HCT116 (cell line): ENCODE measurements at regions not wholly inside any gene's neighbourhood (a gene's known extent, or its start where the extent isn't known, plus 50 kb on each side); places are given as distances from the start of the nearest gene placed in this dataset.

Experiments used
- ATAC-seq: fragments of 200-7000 bp; cut with Tn5 transposase; 2 replicates; pipeline ENCODE4 v1.9.1; 2020; ENCODE audit warnings: mild to moderate bottlenecking, moderate library complexity
- BruUV-seq: library from RNA; stranded (reverse); fragments of 400-500 nt; replicated peaks from 2 replicates; lab custom pipeline; 2021; lab: Mats Ljungman, UMichigan
- CTCF ChIA-PET: fragments of 300-600 bp; sonication (Branson Sonifier 250); formaldehyde crosslinking; loops from one replicate; lab custom pipeline; 2021; ENCODE audit warnings: antibody characterized with exemption; lab: Charles Lee
- POLR2A ChIA-PET: fragments of 300-600, 350-600 bp; sonication (Branson Sonifier 250); formaldehyde crosslinking; loops from one replicate; lab custom pipeline; 2021; ENCODE audit warnings: antibody characterized with exemption; lab: Charles Lee
- RAD21 ChIA-PET, 2 experiments: fragments of 300-600 bp; sonication (Branson Sonifier 250); formaldehyde crosslinking; loops; one replicate each; lab custom pipeline; 2023; ENCODE audit warnings: low total read pairs in 2 of 2; ENCODE audit not compliant: uncharacterized antibody in 2 of 2, unreplicated experiment in 2 of 2, low non-redundant PET in 1 of 2; lab: Charles Lee
- DNase-seq: peaks from one replicate; pipeline ENCODE4 v3.0.0-alpha.2; 2010; ENCODE audit warnings: low read depth, low spot score
- H2AFZ ChIP-seq: fragments of 200-600 bp; shearing (Covaris generic), sonication (generic); 2 replicates; pipeline ENCODE4 v1.6.1; 2017; ENCODE audit warnings: low read depth, mixed run types, mixed read lengths, antibody characterized with exemption, low read length; ENCODE audit not compliant: poor library complexity, severe bottlenecking
- H3K27ac ChIP-seq: 2 replicates; pipeline ENCODE4 v1.5.1; 2012; ENCODE audit warnings: low read depth, low read length
- H3K27me3 ChIP-seq: fragments of 200-600 bp; sonication (generic); 2 replicates; pipeline ENCODE4 v1.6.1; 2016; ENCODE audit warnings: mixed run types, low read length, mixed read lengths; ENCODE audit not compliant: insufficient read depth
- H3K36me3 ChIP-seq, 2 experiments: fragments of 200-500 bp in 1 of 2; fragments of 200-600 bp in 1 of 2; sonication (Bioruptor generic) in 1 of 2; sonication (generic) in 1 of 2; 2 replicates each; pipeline versions ENCODE4 v1.5.1 to v1.6.1; 2014 to 2016; ENCODE audit warnings: low read length in 2 of 2, inconsistent platforms in 1 of 2, mixed read lengths in 1 of 2, mixed run types in 1 of 2; ENCODE audit not compliant: insufficient read depth in 2 of 2, control insufficient read depth in 1 of 2
- H3K4me1 ChIP-seq, 2 experiments: fragments of 200-600 bp in 1 of 2; sonication (generic) in 1 of 2; 2 replicates each; pipeline versions ENCODE4 v1.5.1 to v1.6.1; 2012 to 2017; ENCODE audit warnings: low read length in 2 of 2, inconsistent platforms in 1 of 2, mild to moderate bottlenecking in 1 of 2, mixed read lengths in 1 of 2, mixed run types in 1 of 2, moderate library complexity in 1 of 2; ENCODE audit not compliant: insufficient read depth in 2 of 2, control insufficient read depth in 1 of 2
- H3K4me2 ChIP-seq: fragments of 200-600 bp; sonication (generic); 2 replicates; pipeline ENCODE4 v1.6.1; 2017; ENCODE audit warnings: mixed run types, low read length, mixed read lengths
- H3K4me3 ChIP-seq, 2 experiments: fragments of 200-600 bp in 1 of 2; sonication (generic) in 1 of 2; replicated peaks in 1 of 2; 2 replicates each; pipeline ENCODE4 v1.5.1; 2011 to 2016; ENCODE audit warnings: low read length in 2 of 2, control low read depth in 1 of 2, low read depth in 1 of 2, mild to moderate bottlenecking in 1 of 2, mixed read lengths in 1 of 2, mixed run types in 1 of 2
- H3K79me2 ChIP-seq: fragments of 200-600 bp; sonication (generic); 2 replicates; pipeline ENCODE4 v1.6.1; 2017; ENCODE audit warnings: mild to moderate bottlenecking, mixed run types, low read length, moderate library complexity, mixed read lengths; ENCODE audit not compliant: insufficient read depth
- H3K9ac ChIP-seq: fragments of 200-600 bp; sonication (generic); 2 replicates; pipeline ENCODE4 v1.6.1; 2016; ENCODE audit warnings: low read length, mixed read lengths
- H3K9me2 ChIP-seq: fragments of 200-600 bp; sonication (generic), shearing (Covaris generic); 2 replicates; pipeline ENCODE4 v1.6.1; 2017; ENCODE audit warnings: mixed run types, mild to moderate bottlenecking, moderate library complexity; ENCODE audit not compliant: insufficient read depth
- H3K9me3 ChIP-seq, 2 experiments: fragments of 200-500 bp in 1 of 2; fragments of 200-600 bp in 1 of 2; sonication (Bioruptor generic) in 1 of 2; sonication (generic) in 1 of 2; 2 replicates each; pipeline ENCODE4 v1.6.1; 2014 to 2017; ENCODE audit warnings: low read length in 2 of 2, mixed read lengths in 2 of 2, inconsistent platforms in 1 of 2, low read depth in 1 of 2, mild to moderate bottlenecking in 1 of 2, mixed run types in 1 of 2, moderate library complexity in 1 of 2; ENCODE audit not compliant: control insufficient read depth in 1 of 2, insufficient read depth in 1 of 2
- H4K20me1 ChIP-seq: fragments of 200-600 bp; sonication (generic), shearing (Covaris generic); 2 replicates; pipeline ENCODE4 v1.6.1; 2017; ENCODE audit warnings: mixed run types, mild to moderate bottlenecking, moderate library complexity; ENCODE audit not compliant: insufficient read depth
- CEBPB ChIP-seq: IDR thresholded peaks from 2 replicates; pipeline ENCODE4 v1.6.1; 2012; ENCODE audit warnings: low read depth
- EGR1 ChIP-seq: IDR thresholded peaks from 2 replicates; pipeline ENCODE4 v1.6.1; 2012; ENCODE audit warnings: low read depth
- ELF1 ChIP-seq: IDR thresholded peaks from 2 replicates; pipeline ENCODE4 v1.6.1; 2012; ENCODE audit warnings: low read depth, borderline replicate concordance
- EZH2 ChIP-seq: fragments of 200-600 bp; sonication (generic); IDR thresholded peaks from 2 replicates; pipeline ENCODE4 v1.6.1; 2017; ENCODE audit warnings: antibody characterized with exemption, mixed run types
- FOSL1 ChIP-seq: IDR thresholded peaks from 2 replicates; pipeline ENCODE4 v1.6.1; 2012; ENCODE audit warnings: low read depth
- POLR2A ChIP-seq: IDR thresholded peaks from 2 replicates; pipeline ENCODE4 v1.7.0; 2011; ENCODE audit warnings: borderline replicate concordance; ENCODE audit not compliant: insufficient read depth, insufficient read length; ENCODE audit errors: extremely low read depth
- POLR2AphosphoS5 ChIP-seq: IDR thresholded peaks from 2 replicates; pipeline ENCODE4 v1.6.1; 2011; ENCODE audit warnings: mild to moderate bottlenecking, low read depth, low read length, moderate library complexity
- SP1 ChIP-seq: IDR thresholded peaks from 2 replicates; pipeline ENCODE4 v1.6.1; 2012; ENCODE audit warnings: low read depth
- YY1 ChIP-seq: IDR thresholded peaks from 2 replicates; pipeline ENCODE4 v1.6.1; 2011; ENCODE audit warnings: low read length, low read depth, moderate library complexity, mild to moderate bottlenecking; ENCODE audit not compliant: insufficient replicate concordance; ENCODE audit errors: extremely low read depth
- ZBTB33 ChIP-seq: IDR thresholded peaks from 2 replicates; pipeline ENCODE4 v1.6.1; 2011; ENCODE audit warnings: mild to moderate bottlenecking, low read length, moderate library complexity; ENCODE audit not compliant: insufficient replicate concordance; ENCODE audit errors: extremely low read depth
- ZFX ChIP-seq: fragments of 450-650 bp; IDR thresholded peaks from 2 replicates; pipeline ENCODE4 v1.6.1; 2017
- ZNF274 ChIP-seq: fragments of 200-500 bp; sonication (Bioruptor generic); IDR thresholded peaks from 2 replicates; pipeline ENCODE4 v1.6.1; 2014; ENCODE audit warnings: mild to moderate bottlenecking, low read depth, low read length, inconsistent platforms
- intact Hi-C: fragments of 100-400 bp; cut with micrococcal nuclease; formaldehyde crosslinking; loops from 2 replicates; pipeline ENCODE4 v1.10.0; 2022

GRCh38 chr14:30322819-30323218 is 236.1 kb upstream of the G2E3 start (continued):
- no peak for TF ChIP-seq ZBTB33
- TF ChIP-seq EGR1 = no peak
- TF ChIP-seq SP1 = no peak
- TF ChIP-seq CEBPB = no peak
- TF ChIP-seq ZNF274 = no peak
- TF ChIP-seq POLR2A = no peak

- Histone ChIP-seq H4K20me1 (no peaks in the 10 kb centered on the region), H3K79me2 (no peaks in the 10 kb centered on the region), H3K9ac (no peak overlapping the region), H3K4me1 (no peaks in the 10 kb centered on the region), H3K9me2 (no peaks in the 10 kb centered on the region), H3K4me2 (no peak overlapping the region), H3K27ac (no peak overlapping the region), H3K4me3 (no peak overlapping the region), H2AFZ (no peak overlapping the region), H3K36me3 (no peaks in the 10 kb centered on the region), H3K9me3 (no peaks in the 10 kb centered on the region), H3K27me3 (no peaks in the 10 kb centered on the region)
- DNase-seq (no peak), ATAC-seq (no peak)
- BruUV-seq = no TSS peak
- CTCF ChIA-PET = no interaction called here
- POLR2A ChIA-PET = no interaction called here
- RAD21 ChIA-PET = no interaction called here
- TF ChIP-seq EZH2 = no peak
- no peak for TF ChIP-seq ZFX
- no peak for TF ChIP-seq FOSL1
- TF ChIP-seq POLR2AphosphoS5 = no peak
- no peak for TF ChIP-seq ZNF274
- TF ChIP-seq ELF1 = no peak
- TF ChIP-seq YY1 = no peak
- intact Hi-C loops = no loop called here
These were observed 228.9 kb upstream of the G2E3 start for GRCh38 chr14:30330033-30330432.
